Stimulated activated CD4-positive, alpha-beta T cell treated with anti-CD3 and anti-CD28 coated beads, Interleukin-15, amount 100 ng/mL, for 24 hours (primary cell): ENCODE measurements at regions not wholly inside any gene's neighbourhood (a gene's known extent, or its start where the extent isn't known, plus 50 kb on each side); places are given as distances from the start of the nearest gene placed in this dataset.

Source experiments
- DNase-seq: peaks from one replicate; pipeline ENCODE4 v3.0.0-alpha.2; 2020

GRCh38 chr7:38086857-38087256 is 91.2 kb upstream of the STARD3NL start:
- no peak for DNase-seq

- DNase-seq: no peak
These were observed 75.5 kb upstream of the STARD3NL start for GRCh38 chr7:38102507-38102906.

GRCh38 chr7:38105874-38106483 is 72.1 kb upstream of the STARD3NL start:
- peak; percentile 7 for DNase-seq

GRCh38 chr7:38107486-38107893 is 70.6 kb upstream of the STARD3NL start:
- peak; percentile 77 for DNase-seq

GRCh38 chr7:38112075-38112474 is 66.0 kb upstream of the STARD3NL start:
- no peak for DNase-seq

- no peak for DNase-seq
These were observed 58.0 kb upstream of the STARD3NL start for GRCh38 chr7:38120076-38120475.

GRCh38 chr7:38122501-38122900 is 55.5 kb upstream of the STARD3NL start:
- no peak for DNase-seq

- no peak for DNase-seq
These were observed 54.6 kb upstream of the STARD3NL start for GRCh38 chr7:38123494-38123893.

GRCh38 chr7:38127216-38128207 is 50.5 kb upstream of the STARD3NL start:
- DNase-seq: no peak
